ENCODE measurements at regions not wholly inside any gene's neighbourhood (a gene's known extent, or its start where the extent isn't known, plus 50 kb on each side); places are given as distances from the start of the nearest gene placed in this dataset.

DNA sequence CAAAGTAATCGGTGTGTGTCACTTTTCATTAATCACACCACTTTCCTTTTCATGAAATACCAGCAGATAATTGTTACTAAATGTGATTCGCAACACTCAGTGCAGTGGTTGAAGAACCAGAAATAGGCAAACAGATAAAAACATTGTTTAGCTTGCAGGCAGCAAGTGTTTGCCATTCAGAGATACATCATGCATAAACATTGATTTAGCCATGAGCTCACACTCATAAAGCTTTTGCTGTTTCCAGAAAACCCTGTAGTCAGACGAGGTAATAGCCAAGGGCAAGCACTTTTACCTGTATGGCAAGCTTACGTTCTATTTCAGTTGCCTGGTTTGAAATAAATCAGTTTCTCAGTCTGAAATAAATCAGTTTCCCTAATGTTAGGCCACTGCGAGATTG, 542.0 kb upstream of the TENM3 start:
- Histone ChIP-seq H2AFZ (ENCODE audit: low read length) (no peak overlapping the region), H3K4me3 (ENCODE audit: insufficient read depth, low read length) (no peak overlapping the region), H3K4me2 (ENCODE audit: insufficient read depth, low read length) (no peak overlapping the region), H3K27me3 (ENCODE audit: insufficient read depth, low read length) (no peaks in the 10 kb centered on the region), H3K36me3 (ENCODE audit: insufficient read depth, low read length) (no peaks in the 10 kb centered on the region), H4K20me1 (ENCODE audit: insufficient read depth, low read length) (no peaks in the 10 kb centered on the region), H3K27ac (ENCODE audit: low read depth, low read length) (no peak overlapping the region), H3K4me1 (ENCODE audit: insufficient read depth, low read length) (no peaks in the 10 kb centered on the region), H3K9me3 (ENCODE audit: low read depth, low read length) (no peaks in the 10 kb centered on the region), H3K79me2 (ENCODE audit: insufficient read depth, low read length) (no peaks in the 10 kb centered on the region)
- DNase-seq (ENCODE audit: insufficient read length, low spot score, missing footprints): no peak
- TF ChIP-seq, protein P1, sequence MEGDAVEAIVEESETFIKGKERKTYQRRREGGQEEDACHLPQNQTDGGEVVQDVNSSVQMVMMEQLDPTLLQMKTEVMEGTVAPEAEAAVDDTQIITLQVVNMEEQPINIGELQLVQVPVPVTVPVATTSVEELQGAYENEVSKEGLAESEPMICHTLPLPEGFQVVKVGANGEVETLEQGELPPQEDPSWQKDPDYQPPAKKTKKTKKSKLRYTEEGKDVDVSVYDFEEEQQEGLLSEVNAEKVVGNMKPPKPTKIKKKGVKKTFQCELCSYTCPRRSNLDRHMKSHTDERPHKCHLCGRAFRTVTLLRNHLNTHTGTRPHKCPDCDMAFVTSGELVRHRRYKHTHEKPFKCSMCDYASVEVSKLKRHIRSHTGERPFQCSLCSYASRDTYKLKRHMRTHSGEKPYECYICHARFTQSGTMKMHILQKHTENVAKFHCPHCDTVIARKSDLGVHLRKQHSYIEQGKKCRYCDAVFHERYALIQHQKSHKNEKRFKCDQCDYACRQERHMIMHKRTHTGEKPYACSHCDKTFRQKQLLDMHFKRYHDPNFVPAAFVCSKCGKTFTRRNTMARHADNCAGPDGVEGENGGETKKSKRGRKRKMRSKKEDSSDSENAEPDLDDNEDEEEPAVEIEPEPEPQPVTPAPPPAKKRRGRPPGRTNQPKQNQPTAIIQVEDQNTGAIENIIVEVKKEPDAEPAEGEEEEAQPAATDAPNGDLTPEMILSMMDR (IDR thresholded peaks at IDR 0.05; ENCODE audit: extremely low read depth, low read depth, low read length): no peak

DNA sequence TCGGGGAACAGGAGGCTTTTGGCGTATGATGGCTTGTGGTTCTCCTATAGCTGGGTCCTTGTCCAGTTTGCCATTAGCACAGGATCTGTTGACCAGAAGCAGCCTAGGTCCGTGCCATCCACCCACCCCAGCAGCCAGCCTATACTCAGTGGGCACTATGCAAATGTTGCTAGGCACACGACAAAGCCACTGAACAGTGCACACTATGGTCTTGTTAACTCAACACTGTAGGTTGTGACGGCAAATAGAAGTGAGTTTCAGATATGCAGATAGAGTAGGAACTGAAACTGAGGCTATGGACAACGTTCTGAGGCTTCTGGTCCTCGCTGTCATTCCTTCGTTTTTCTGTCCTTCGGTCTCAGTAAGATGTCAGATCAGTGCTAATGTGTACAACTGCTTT, 541.3 kb upstream of the TENM3 start:
- Histone ChIP-seq H3K27me3 (ENCODE audit: insufficient read depth, low read length) (no peaks in the 10 kb centered on the region), H3K4me2 (ENCODE audit: insufficient read depth, low read length) (no peak overlapping the region), H3K4me3 (ENCODE audit: insufficient read depth, low read length) (no peak overlapping the region), H3K36me3 (ENCODE audit: insufficient read depth, low read length) (no peaks in the 10 kb centered on the region), H3K4me1 (ENCODE audit: insufficient read depth, low read length) (no peaks in the 10 kb centered on the region), H2AFZ (ENCODE audit: low read length) (peak overlapping the region; percentile 8), H3K27ac (ENCODE audit: low read depth, low read length) (no peak overlapping the region), H3K79me2 (ENCODE audit: insufficient read depth, low read length) (no peaks in the 10 kb centered on the region), H4K20me1 (ENCODE audit: insufficient read depth, low read length) (no peaks in the 10 kb centered on the region), H3K9me3 (ENCODE audit: low read depth, low read length) (no peaks in the 10 kb centered on the region)
- TF ChIP-seq, protein P1 (IDR thresholded peaks at IDR 0.05; ENCODE audit: extremely low read depth, low read depth, low read length): no peak
- no peak for DNase-seq (ENCODE audit: insufficient read length, low spot score, missing footprints)

DNA sequence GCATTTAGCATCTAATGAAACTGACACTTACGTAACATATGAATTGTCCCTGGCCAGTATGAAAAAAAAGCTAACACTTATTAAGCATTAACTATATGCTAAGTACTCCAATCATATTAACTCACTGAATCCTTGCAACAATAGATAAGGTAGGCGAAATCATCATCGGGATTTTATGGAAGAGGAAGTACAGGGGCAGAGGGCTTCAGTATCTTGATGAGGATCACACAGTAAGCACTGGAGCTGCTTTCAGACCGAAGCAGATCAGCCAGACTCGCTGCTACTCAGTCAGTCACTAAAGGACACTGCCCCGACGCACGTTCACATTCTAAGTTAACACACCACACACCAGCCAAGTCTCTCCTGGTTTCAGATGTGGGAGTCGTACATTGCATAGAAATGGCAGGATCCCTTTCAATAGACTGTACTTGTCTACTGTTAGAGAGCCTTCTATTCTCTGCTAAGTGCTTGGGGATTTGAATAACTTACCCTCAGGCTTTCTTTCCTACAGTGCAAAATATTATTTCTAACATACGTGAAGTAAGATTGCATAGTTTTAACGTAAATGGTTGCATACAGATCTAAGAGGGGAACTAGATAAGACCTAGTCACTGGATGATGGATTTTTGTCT, 540.2 kb upstream of the TENM3 start:
- Histone ChIP-seq H3K27ac (ENCODE audit: low read depth, low read length) (no peak overlapping the region), H3K36me3 (ENCODE audit: insufficient read depth, low read length) (no peaks in the 10 kb centered on the region), H3K9me3 (ENCODE audit: low read depth, low read length) (no peaks in the 10 kb centered on the region), H3K4me1 (ENCODE audit: insufficient read depth, low read length) (no peaks in the 10 kb centered on the region), H3K27me3 (ENCODE audit: insufficient read depth, low read length) (no peaks in the 10 kb centered on the region), H3K4me2 (ENCODE audit: insufficient read depth, low read length) (no peak overlapping the region), H4K20me1 (ENCODE audit: insufficient read depth, low read length) (no peaks in the 10 kb centered on the region), H3K4me3 (ENCODE audit: insufficient read depth, low read length) (no peak overlapping the region), H3K79me2 (ENCODE audit: insufficient read depth, low read length) (no peaks in the 10 kb centered on the region), H2AFZ (ENCODE audit: low read length) (peak overlapping the region; percentile 32)
- TF ChIP-seq, protein P1 (IDR thresholded peaks at IDR 0.05; ENCODE audit: extremely low read depth, low read depth, low read length): no peak
- no peak for DNase-seq (ENCODE audit: insufficient read length, low spot score, missing footprints)

DNA sequence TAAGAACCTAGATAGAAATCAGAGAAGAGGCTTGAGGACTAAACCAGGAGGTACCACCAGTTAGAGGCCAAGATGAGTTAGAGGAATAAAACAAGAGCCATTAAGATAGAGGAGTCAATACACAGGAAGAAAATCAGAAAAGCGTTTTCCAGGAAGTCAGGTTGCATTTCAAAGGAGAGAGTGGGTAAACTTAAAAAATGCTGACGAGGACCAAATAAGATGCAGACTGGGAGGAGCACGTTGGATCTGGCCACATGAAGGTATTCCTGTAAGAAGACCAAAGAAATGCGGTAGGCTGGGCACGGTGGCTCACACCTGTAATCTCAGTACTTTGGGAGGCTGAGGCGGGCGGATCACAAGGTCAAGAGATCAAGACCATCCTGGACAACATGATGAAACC, 533.1 kb upstream of the TENM3 start:
- no peak overlapping the region for H3K4me3 ChIP-seq (ENCODE audit: insufficient read depth, low read length)
- no peak overlapping the region for H3K27ac ChIP-seq (ENCODE audit: low read depth, low read length)
- no peak overlapping the region for H2AFZ ChIP-seq (ENCODE audit: low read length)
- H3K9me3 ChIP-seq (ENCODE audit: low read depth, low read length): no peaks in the 10 kb centered on the region
- no peaks in the 10 kb centered on the region for H3K4me1 ChIP-seq (ENCODE audit: insufficient read depth, low read length)
- H3K79me2 ChIP-seq (ENCODE audit: insufficient read depth, low read length): no peaks in the 10 kb centered on the region
- no peak overlapping the region for H3K4me2 ChIP-seq (ENCODE audit: insufficient read depth, low read length)
- no peaks in the 10 kb centered on the region for H3K27me3 ChIP-seq (ENCODE audit: insufficient read depth, low read length)
- no peak for DNase-seq (ENCODE audit: insufficient read length, low spot score, missing footprints)
- TF ChIP-seq, protein P1 (IDR thresholded peaks at IDR 0.05; ENCODE audit: extremely low read depth, low read depth, low read length): no peak
- H3K36me3 ChIP-seq (ENCODE audit: insufficient read depth, low read length): no peaks in the 10 kb centered on the region
- H4K20me1 ChIP-seq (ENCODE audit: insufficient read depth, low read length): no peaks in the 10 kb centered on the region
